HUES6 (cell line): ENCODE measurements at regions not wholly inside any gene's neighbourhood (a gene's known extent, or its start where the extent isn't known, plus 50 kb on each side); places are given as distances from the start of the nearest gene placed in this dataset.

ENCODE experiments used
- H3K27ac ChIP-seq: 2 replicates; pipeline ENCODE4 v1.7.0; 2013; ENCODE audit warnings: low read depth, mild to moderate bottlenecking, low read length, inconsistent platforms
- H3K27me3 ChIP-seq: 2 replicates; pipeline ENCODE4 v1.6.1; 2013; ENCODE audit warnings: low read length; ENCODE audit not compliant: control insufficient read depth, insufficient read depth
- H3K36me3 ChIP-seq: 2 replicates; pipeline ENCODE4 v1.6.1; 2013; ENCODE audit warnings: low read length; ENCODE audit not compliant: control insufficient read depth, insufficient read depth
- H3K4me1 ChIP-seq: 2 replicates; pipeline ENCODE4 v1.6.1; 2013; ENCODE audit warnings: low read length; ENCODE audit not compliant: control insufficient read depth, insufficient read depth
- H3K4me3 ChIP-seq: 2 replicates; pipeline ENCODE4 v1.5.1; 2013; ENCODE audit warnings: low read depth, low read length
- H3K9ac ChIP-seq: one replicate; pipeline ENCODE4 v1.6.1; 2013; ENCODE audit warnings: mild to moderate bottlenecking, low read length
- H3K9me3 ChIP-seq: 2 replicates; pipeline ENCODE4 v1.6.1; 2013; ENCODE audit warnings: low read depth, low read length; ENCODE audit not compliant: control insufficient read depth, insufficient read depth

DNA sequence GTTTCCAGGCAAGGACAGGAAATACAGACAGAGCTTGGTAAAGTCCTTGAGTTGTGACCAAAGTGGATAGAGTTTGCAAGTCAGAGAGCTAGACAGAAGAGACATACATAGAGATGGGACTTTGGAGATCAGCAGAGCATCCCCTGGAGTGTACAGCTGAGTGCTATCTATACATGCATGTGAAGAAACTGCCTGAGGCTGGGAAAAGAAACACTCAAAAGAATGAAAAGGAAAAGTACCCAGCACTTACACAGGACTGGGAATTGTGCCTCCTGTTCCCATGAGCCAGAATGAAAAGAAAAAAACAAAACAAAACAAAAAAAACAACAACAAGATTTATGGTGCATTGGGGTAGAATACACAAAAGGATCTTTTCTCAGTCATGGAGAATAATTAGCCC lies 606.4 kb downstream of the ZNF608 start:
- Histone ChIP-seq H3K9me3 (peaks cover 13% of the 10 kb centered on the region; the same call in 1 of the 2 replicates), H3K27ac (no peak overlapping the region), H3K4me3 (no peak overlapping the region), H3K9ac (no peak overlapping the region), H3K27me3 (no peaks in the 10 kb centered on the region), H3K36me3 (no peaks in the 10 kb centered on the region), H3K4me1 (no peaks in the 10 kb centered on the region)

DNA sequence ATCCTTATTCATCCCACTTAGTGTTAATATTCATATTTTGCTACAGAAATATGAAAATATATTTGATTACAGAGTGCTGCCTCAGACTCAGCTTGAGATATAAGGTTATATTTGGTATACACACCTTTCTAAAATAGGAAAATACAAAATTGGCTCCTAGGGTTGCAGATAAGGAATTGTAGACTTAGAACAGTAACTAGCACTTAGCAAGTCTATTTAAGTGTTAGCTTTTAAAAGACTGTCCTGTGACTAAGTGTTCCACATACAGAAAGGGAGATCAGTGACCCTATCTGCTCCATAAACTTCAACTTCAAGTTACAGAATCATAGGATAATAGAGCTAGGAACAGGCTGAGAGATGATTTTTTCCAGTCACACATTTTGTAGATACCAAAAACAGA lies 607.0 kb downstream of the ZNF608 start:
- H3K9ac ChIP-seq = no peak overlapping the region
- H3K4me1 ChIP-seq = no peaks in the 10 kb centered on the region
- no peaks in the 10 kb centered on the region for H3K36me3 ChIP-seq
- no peak overlapping the region for H3K27ac ChIP-seq
- no peaks in the 10 kb centered on the region for H3K27me3 ChIP-seq
- H3K9me3 ChIP-seq = peaks cover 13% of the 10 kb centered on the region; the same call in 1 of the 2 replicates
- H3K4me3 ChIP-seq = no peak overlapping the region

- H3K9ac ChIP-seq = no peak overlapping the region
- peaks cover 11% of the 10 kb centered on the region; the same call in 1 of the 2 replicates for H3K9me3 ChIP-seq
- H3K27me3 ChIP-seq = no peaks in the 10 kb centered on the region
- no peaks in the 10 kb centered on the region for H3K36me3 ChIP-seq
- no peak overlapping the region for H3K27ac ChIP-seq
- H3K4me1 ChIP-seq = no peaks in the 10 kb centered on the region
- H3K4me3 ChIP-seq = no peak overlapping the region
Observed at GRCh38 chr5:124136609-124137008, 609.8 kb downstream of the ZNF608 start.

GRCh38 chr5:124134941-124135340 lies 611.5 kb downstream of the ZNF608 start:
- H3K27me3 ChIP-seq = no peaks in the 10 kb centered on the region
- no peak overlapping the region for H3K4me3 ChIP-seq
- peaks cover 8% of the 10 kb centered on the region; the same call in 1 of the 2 replicates for H3K9me3 ChIP-seq
- H3K9ac ChIP-seq = no peak overlapping the region
- no peaks in the 10 kb centered on the region for H3K36me3 ChIP-seq
- no peaks in the 10 kb centered on the region for H3K4me1 ChIP-seq
- H3K27ac ChIP-seq = no peak overlapping the region

GRCh38 chr5:124133406-124133805 lies 613.0 kb downstream of the ZNF608 start:
- no peaks in the 10 kb centered on the region for H3K27me3 ChIP-seq
- no peak overlapping the region for H3K9ac ChIP-seq
- H3K27ac ChIP-seq = no peak overlapping the region
- peaks cover 8% of the 10 kb centered on the region; the same call in 1 of the 2 replicates for H3K9me3 ChIP-seq
- H3K4me1 ChIP-seq = no peaks in the 10 kb centered on the region
- H3K36me3 ChIP-seq = no peaks in the 10 kb centered on the region
- no peak overlapping the region for H3K4me3 ChIP-seq

GRCh38 chr5:124132843-124133242 lies 613.6 kb downstream of the ZNF608 start:
- Histone ChIP-seq H3K36me3 (no peaks in the 10 kb centered on the region), H3K9ac (no peak overlapping the region), H3K27me3 (no peaks in the 10 kb centered on the region), H3K4me1 (no peaks in the 10 kb centered on the region), H3K4me3 (no peak overlapping the region), H3K27ac (no peak overlapping the region), H3K9me3 (peaks cover 6% of the 10 kb centered on the region; the same call in 1 of the 2 replicates)

DNA sequence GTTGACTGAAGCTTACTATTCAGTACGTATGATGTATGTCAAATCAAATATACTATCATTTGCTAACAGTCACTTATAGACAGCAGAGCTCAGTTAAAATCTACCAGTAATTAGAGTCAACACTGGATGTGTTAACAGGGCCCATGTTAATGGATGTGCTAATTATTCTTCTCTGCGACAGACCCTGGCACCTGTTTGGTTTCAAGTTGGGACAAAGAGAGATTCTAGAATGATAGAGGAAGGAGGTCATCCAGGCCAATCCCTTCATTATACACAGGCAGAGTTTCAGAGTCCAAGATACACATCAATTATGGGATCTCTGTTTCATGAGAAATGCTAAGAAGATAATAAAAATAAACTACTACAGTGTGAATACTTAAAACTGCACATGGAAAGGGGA lies 615.0 kb downstream of the ZNF608 start:
- no peaks in the 10 kb centered on the region for H3K36me3 ChIP-seq
- no peaks in the 10 kb centered on the region for H3K4me1 ChIP-seq
- H3K9me3 ChIP-seq = 0 out of 2 replicates have a peak, but pooled peaks cover 6% of the 10 kb centered on the region
- no peak overlapping the region for H3K9ac ChIP-seq
- no peak overlapping the region for H3K27ac ChIP-seq
- no peak overlapping the region for H3K4me3 ChIP-seq
- no peaks in the 10 kb centered on the region for H3K27me3 ChIP-seq

DNA sequence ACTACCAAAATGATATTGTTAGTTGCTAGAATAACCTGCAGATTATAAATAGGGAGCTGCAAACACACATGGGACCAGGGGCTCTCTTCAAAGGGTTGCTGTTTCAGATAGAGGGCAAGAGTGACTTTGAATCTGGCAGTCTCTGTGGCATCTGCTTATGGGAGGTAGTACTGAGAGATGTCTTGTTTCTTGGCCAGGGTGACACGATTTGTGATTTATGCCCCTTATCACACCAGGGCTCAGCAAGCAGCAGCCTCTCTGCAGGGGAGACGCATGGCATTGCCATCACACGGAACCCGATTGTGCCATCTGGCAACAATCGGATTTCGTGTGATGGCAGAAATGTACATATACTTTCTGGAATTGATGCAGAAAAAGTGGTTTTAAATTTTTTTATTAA lies 615.6 kb downstream of the ZNF608 start:
- no peaks in the 10 kb centered on the region for H3K27me3 ChIP-seq
- no peak overlapping the region for H3K9ac ChIP-seq
- H3K36me3 ChIP-seq = no peaks in the 10 kb centered on the region
- no peaks in the 10 kb centered on the region for H3K4me1 ChIP-seq
- H3K9me3 ChIP-seq = 0 out of 2 replicates have a peak, but pooled peaks cover 2% of the 10 kb centered on the region
- H3K4me3 ChIP-seq = no peak overlapping the region
- no peak overlapping the region for H3K27ac ChIP-seq

- Histone ChIP-seq H3K9ac (no peak overlapping the region), H3K9me3 (no peaks in the 10 kb centered on the region), H3K4me3 (no peak overlapping the region), H3K4me1 (no peaks in the 10 kb centered on the region), H3K27me3 (no peaks in the 10 kb centered on the region), H3K36me3 (no peaks in the 10 kb centered on the region), H3K27ac (no peak overlapping the region)
Observed at GRCh38 chr5:124128867-124129266, 616.9 kb downstream of the CSNK1G3 start.

DNA sequence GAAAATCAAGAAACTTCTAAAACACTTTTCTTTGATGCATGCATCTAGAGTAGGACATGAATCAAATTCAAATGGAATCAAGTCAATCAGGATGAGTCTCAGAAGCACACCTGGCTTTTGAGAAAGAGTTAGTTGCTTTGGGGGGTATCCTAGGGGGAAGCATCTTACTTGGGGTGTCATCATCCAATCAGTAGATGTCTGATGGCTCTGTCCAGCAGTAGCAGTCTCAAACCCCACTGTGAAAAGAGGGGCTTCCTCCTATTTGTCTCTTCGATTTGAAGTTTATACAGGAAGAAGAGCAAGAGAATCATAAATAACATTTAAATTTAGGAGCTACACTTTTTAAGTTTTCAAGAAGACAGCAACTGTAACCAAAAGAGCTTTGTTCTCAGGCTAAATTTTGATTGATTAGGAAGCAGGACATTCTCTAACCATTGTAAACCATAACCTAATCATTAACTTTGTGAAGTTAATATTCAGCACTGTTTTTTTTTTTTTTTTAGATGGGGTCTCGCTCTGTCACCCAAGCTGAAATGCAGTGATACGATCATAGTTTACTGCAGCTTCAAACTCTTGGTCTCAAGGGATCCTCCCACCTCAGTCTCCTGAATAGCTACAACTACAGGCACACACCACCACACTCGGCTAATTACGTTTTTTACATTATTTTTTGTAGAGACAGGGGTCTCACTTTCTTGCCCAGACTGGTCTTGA lies 614.7 kb downstream of the CSNK1G3 start:
- no peaks in the 10 kb centered on the region for H3K27me3 ChIP-seq
- H3K9me3 ChIP-seq = 0 out of 2 replicates have a peak, but pooled peaks cover 2% of the 10 kb centered on the region
- H3K36me3 ChIP-seq = no peaks in the 10 kb centered on the region
- no peak overlapping the region for H3K4me3 ChIP-seq
- no peak overlapping the region for H3K27ac ChIP-seq
- no peaks in the 10 kb centered on the region for H3K4me1 ChIP-seq
- H3K9ac ChIP-seq = no peak overlapping the region

GRCh38 chr5:124124711-124125229 lies 612.8 kb downstream of the CSNK1G3 start:
- Histone ChIP-seq H3K27me3 (no peaks in the 10 kb centered on the region), H3K9ac (no peak overlapping the region), H3K36me3 (no peaks in the 10 kb centered on the region), H3K9me3 (0 out of 2 replicates have a peak, but pooled peaks cover 2% of the 10 kb centered on the region), H3K4me1 (no peaks in the 10 kb centered on the region), H3K4me3 (no peak overlapping the region), H3K27ac (no peak overlapping the region)
